ENCODE measurements at regions not wholly inside any gene's neighbourhood (a gene's known extent, or its start where the extent isn't known, plus 50 kb on each side); places are given as distances from the start of the nearest gene placed in this dataset.

- Histone ChIP-seq H3K9me3 (ENCODE audit: control insufficient read depth, low read depth, low read length) (peaks cover 2% of the 10 kb centered on the region), H3K9ac (ENCODE audit: control insufficient read depth, extremely low read depth, insufficient read depth, low read length) (no peak overlapping the region), H3K4me1 (ENCODE audit: control insufficient read depth, extremely low read depth, insufficient read depth, low read length) (no peaks in the 10 kb centered on the region), H3K36me3 (ENCODE audit: control insufficient read depth in 2 of 2, extremely low read depth in 1 of 2, insufficient read depth in 2 of 2, low read length in 2 of 2) (no peaks in the 10 kb centered on the region), H3K4me2 (ENCODE audit: control insufficient read depth, extremely low read depth, insufficient read depth, low read depth, low read length) (no peak overlapping the region), H3K27ac (ENCODE audit: control insufficient read depth, insufficient read depth, low read length) (no peak overlapping the region), H3K4me3 (ENCODE audit: control insufficient read depth in 2 of 3, extremely low read depth in 1 of 3, insufficient read depth in 2 of 3, low read depth in 1 of 3, low read length in 3 of 3) (no peak overlapping the region), H4K20me1 (ENCODE audit: control insufficient read depth, extremely low read depth, insufficient read depth, low read length) (no peaks in the 10 kb centered on the region), H2AFZ (ENCODE audit: control insufficient read depth, low read length) (no peak overlapping the region), H3K9me1 (ENCODE audit: control insufficient read depth, extremely low read depth, insufficient read depth, low read length) (no peaks in the 10 kb centered on the region), H3K27me3 (ENCODE audit: control insufficient read depth, extremely low read depth, insufficient read depth, low read length) (peaks cover 33% of the 10 kb centered on the region), H3K79me2 (ENCODE audit: control insufficient read depth, insufficient read depth, low read length) (no peaks in the 10 kb centered on the region)
- TF ChIP-seq CTCF (optimal IDR thresholded peaks at IDR 0.05 in 1 of 3, IDR thresholded peaks at IDR 0.05 in 1 of 3, conservative IDR thresholded peaks at IDR 0.05 in 1 of 3; ENCODE audit: extremely low read depth in 1 of 3, insufficient read depth in 2 of 3, low read length in 3 of 3) (no peak), EZH2 (IDR thresholded peaks at IDR 0.05; ENCODE audit: low read length) (no peak)
- dilution Hi-C loops (cut with MboI; ENCODE audit: extremely low pct_ligation_motif_present, low sequenced_read_pairs) = no loop called here
- FAIRE-seq (no peak), DNase-seq (ENCODE audit: low read depth, low spot score) (no peak)
Measured at GRCh38 chr10:42896735-42897134, 114.1 kb downstream of the BMS1 start.

GRCh38 chr10:42898037-42898960 is 115.7 kb downstream of the BMS1 start:
- no peak overlapping the region for H3K9ac ChIP-seq (ENCODE audit: control insufficient read depth, extremely low read depth, insufficient read depth, low read length)
- no peak overlapping the region for H2AFZ ChIP-seq (ENCODE audit: control insufficient read depth, low read length)
- FAIRE-seq = no peak
- H3K4me1 ChIP-seq (ENCODE audit: control insufficient read depth, extremely low read depth, insufficient read depth, low read length) = no peaks in the 10 kb centered on the region
- TF ChIP-seq CTCF (optimal IDR thresholded peaks at IDR 0.05 in 1 of 3, IDR thresholded peaks at IDR 0.05 in 1 of 3, conservative IDR thresholded peaks at IDR 0.05 in 1 of 3; ENCODE audit: extremely low read depth in 1 of 3, insufficient read depth in 2 of 3, low read length in 3 of 3) (no peak), EZH2 (IDR thresholded peaks at IDR 0.05; ENCODE audit: low read length) (no peak)
- H3K27ac ChIP-seq (ENCODE audit: control insufficient read depth, insufficient read depth, low read length) = no peak overlapping the region
- no peaks in the 10 kb centered on the region for H3K9me1 ChIP-seq (ENCODE audit: control insufficient read depth, extremely low read depth, insufficient read depth, low read length)
- H3K27me3 ChIP-seq (ENCODE audit: control insufficient read depth, extremely low read depth, insufficient read depth, low read length) = peaks cover 33% of the 10 kb centered on the region
- H3K9me3 ChIP-seq (ENCODE audit: control insufficient read depth, low read depth, low read length) = peaks cover 2% of the 10 kb centered on the region
- no peaks in the 10 kb centered on the region for H4K20me1 ChIP-seq (ENCODE audit: control insufficient read depth, extremely low read depth, insufficient read depth, low read length)
- H3K4me2 ChIP-seq (ENCODE audit: control insufficient read depth, extremely low read depth, insufficient read depth, low read depth, low read length) = no peak overlapping the region
- dilution Hi-C loops (cut with MboI; ENCODE audit: extremely low pct_ligation_motif_present, low sequenced_read_pairs) = no loop called here
- H3K36me3 ChIP-seq (ENCODE audit: control insufficient read depth in 2 of 2, extremely low read depth in 1 of 2, insufficient read depth in 2 of 2, low read length in 2 of 2) = no peaks in the 10 kb centered on the region
- H3K79me2 ChIP-seq (ENCODE audit: control insufficient read depth, insufficient read depth, low read length) = no peaks in the 10 kb centered on the region
- no peak for DNase-seq (ENCODE audit: low read depth, low spot score)
- H3K4me3 ChIP-seq (ENCODE audit: control insufficient read depth in 2 of 3, extremely low read depth in 1 of 3, insufficient read depth in 2 of 3, low read depth in 1 of 3, low read length in 3 of 3) = no peak overlapping the region
